IMR-90 (cell line): ENCODE measurements at regions not wholly inside any gene's neighbourhood (a gene's known extent, or its start where the extent isn't known, plus 50 kb on each side); places are given as distances from the start of the nearest gene placed in this dataset.
A peak's percentile ranks its signal among the peaks of the same experiment; 100 is the strongest.

Experiments used
- ATAC-seq: fragments of 200-7000 bp; cut with Tn5 transposase; 2 replicates; pipeline ENCODE4 v1.9.1; 2020; ENCODE audit warnings: low read depth, mild to moderate bottlenecking, moderate library complexity
- BruUV-seq: library from RNA; stranded (reverse); fragments of 400-500 nt; replicated peaks from 2 replicates; lab custom pipeline; 2021; lab: Mats Ljungman, UMichigan
- CTCF ChIA-PET: fragments of 300-600 bp; formaldehyde crosslinking; extraction: SDS; loops from one replicate; lab custom pipeline; 2021; ENCODE audit warnings: antibody characterized with exemption; lab: Yijun Ruan, JAX
- POLR2A ChIA-PET: fragments of 300-600 bp; sonication (Branson Sonifier 250); formaldehyde crosslinking; loops from one replicate; lab custom pipeline; 2022; ENCODE audit warnings: antibody characterized with exemption; ENCODE audit not compliant: unreplicated experiment; lab: Charles Lee
- DNase-seq: peaks from one replicate; pipeline ENCODE4 v3.0.0; 2013
- H2AFZ ChIP-seq: replicated peaks from 2 replicates; pipeline ENCODE3; 2013; ENCODE audit warnings: low read length, mild to moderate bottlenecking; ENCODE audit not compliant: poor library complexity
- H2AK5ac ChIP-seq: 2 replicates; pipeline ENCODE4 v1.6.1; 2013; ENCODE audit warnings: low read depth, low read length, inconsistent platforms
- H2AK9ac ChIP-seq: replicated peaks from 2 replicates; pipeline ENCODE3; 2013; ENCODE audit warnings: mild to moderate bottlenecking, low read depth, low read length, moderate library complexity; ENCODE audit not compliant: poor library complexity
- H2BK120ac ChIP-seq: 2 replicates; pipeline ENCODE4 v1.6.1; 2013; ENCODE audit warnings: low read depth, low read length, inconsistent platforms
- H2BK15ac ChIP-seq: 3 replicates; pipeline ENCODE4 v1.6.1; 2013; ENCODE audit warnings: low read depth, low read length, inconsistent platforms
- H2BK20ac ChIP-seq: 2 replicates; pipeline ENCODE4 v1.6.1; 2013; ENCODE audit warnings: low read depth, mild to moderate bottlenecking, inconsistent platforms, low read length, moderate library complexity
- H2BK5ac ChIP-seq: 2 replicates; pipeline ENCODE4 v1.6.1; 2013; ENCODE audit warnings: mild to moderate bottlenecking, low read depth, low read length, inconsistent platforms; ENCODE audit not compliant: poor library complexity, severe bottlenecking
- H3K14ac ChIP-seq: replicated peaks from 2 replicates; pipeline ENCODE4 v1.6.1; 2013; ENCODE audit warnings: low read depth, low read length, inconsistent platforms
- H3K18ac ChIP-seq: 2 replicates; pipeline ENCODE4 v1.6.1; 2013; ENCODE audit warnings: low read depth, low read length, control low read depth
- H3K23ac ChIP-seq: 2 replicates; pipeline ENCODE4 v1.6.1; 2013; ENCODE audit warnings: low read depth, low read length, inconsistent platforms
- H3K27ac ChIP-seq: 2 replicates; pipeline ENCODE4 v1.5.1; 2013; ENCODE audit warnings: mild to moderate bottlenecking, control low read depth, low read length; ENCODE audit not compliant: insufficient read depth
- H3K27me3 ChIP-seq: 2 replicates; pipeline ENCODE4 v1.6.1; 2013; ENCODE audit warnings: low read length; ENCODE audit not compliant: control insufficient read depth, insufficient read depth
- H3K36me3 ChIP-seq: 2 replicates; pipeline ENCODE4 v1.6.1; 2013; ENCODE audit warnings: low read length, mixed read lengths; ENCODE audit not compliant: control insufficient read depth, insufficient read depth
- H3K4ac ChIP-seq: 2 replicates; pipeline ENCODE4 v1.6.1; 2013; ENCODE audit warnings: low read depth, low read length, inconsistent platforms
- H3K4me1 ChIP-seq: 2 replicates; pipeline ENCODE4 v1.6.1; 2013; ENCODE audit warnings: low read length, mixed read lengths; ENCODE audit not compliant: control insufficient read depth, insufficient read depth
- H3K4me2 ChIP-seq: 2 replicates; pipeline ENCODE4 v1.6.1; 2013; ENCODE audit warnings: low read depth, mild to moderate bottlenecking, control low read depth, low read length, moderate library complexity
- H3K4me3 ChIP-seq: 2 replicates; pipeline ENCODE4 v1.5.1; 2013; ENCODE audit warnings: low read depth, mild to moderate bottlenecking, control low read depth, low read length, moderate library complexity; ENCODE audit not compliant: insufficient read depth
- H3K56ac ChIP-seq: 2 replicates; pipeline ENCODE4 v1.6.1; 2013; ENCODE audit warnings: low read length, inconsistent platforms; ENCODE audit not compliant: insufficient read depth; ENCODE audit errors: extremely low read depth
- H3K79me1 ChIP-seq, 2 experiments: 2 replicates each; pipeline ENCODE4 v1.6.1; 2013; ENCODE audit warnings: low read length in 2 of 2, inconsistent platforms in 1 of 2, low read depth in 1 of 2
- H3K9ac ChIP-seq: 2 replicates; pipeline ENCODE4 v1.6.1; 2013; ENCODE audit warnings: low read depth, low read length, control low read depth
- H3K9me1 ChIP-seq: 2 replicates; pipeline ENCODE4 v1.6.1; 2013; ENCODE audit warnings: low read length, inconsistent platforms; ENCODE audit not compliant: insufficient read depth
- H3K9me3 ChIP-seq: 2 replicates; pipeline ENCODE4 v1.6.1; 2013; ENCODE audit warnings: low read length; ENCODE audit not compliant: control insufficient read depth, insufficient read depth
- H4K20me1 ChIP-seq: 2 replicates; pipeline ENCODE4 v1.6.1; 2013; ENCODE audit warnings: low read length, inconsistent platforms; ENCODE audit not compliant: insufficient read depth
- H4K5ac ChIP-seq: 2 replicates; pipeline ENCODE4 v1.6.1; 2013; ENCODE audit warnings: mild to moderate bottlenecking, low read depth, low read length, control low read depth
- H4K8ac ChIP-seq, 2 experiments: 2 replicates each; pipeline ENCODE4 v1.6.1; 2013; ENCODE audit warnings: low read depth in 2 of 2, low read length in 2 of 2, control low read depth in 1 of 2, inconsistent platforms in 1 of 2
- H4K91ac ChIP-seq: 2 replicates; pipeline ENCODE4 v1.6.1; 2013; ENCODE audit warnings: low read depth, low read length, inconsistent platforms; ENCODE audit not compliant: insufficient read depth
- MAFK ChIP-seq: IDR thresholded peaks from 2 replicates; pipeline ENCODE4 v1.6.1; 2012; ENCODE audit warnings: low read depth, low read length, improper control_type of control experiment
- SMC3 ChIP-seq: fragments of 150-350 bp; IDR thresholded peaks from 2 replicates; pipeline ENCODE4 v1.6.1; 2016; ENCODE audit warnings: low read depth, mild to moderate bottlenecking, antibody characterized with exemption, low read length, moderate library complexity
- WGBS, 2 experiments: methylation state at CpG; one replicate each; pipeline versions ENCODE4 v1.1.5 to v1.1.7; 2013; ENCODE audit warnings: missing lambda C conversion rate in 2 of 2; ENCODE audit not compliant: insufficient read length in 1 of 2; ENCODE audit errors: extremely low coverage in 2 of 2; 5-methylcytosine and 5-hydroxymethylcytosine counted together
- dilution Hi-C: fragments of 300-500 bp; cut with HindIII; formaldehyde crosslinking; loops from one replicate; pipeline ENCODE4 v1.14.3; 2018; ENCODE audit warnings: low sequenced_read_pairs; ENCODE audit not compliant: unreplicated experiment
- in situ Hi-C: fragments of 300-500 bp; cut with MboI; formaldehyde crosslinking; loops from 3 replicates; pipeline ENCODE4 v1.14.3; 2019; ENCODE audit warnings: low sequenced_read_pairs, inconsistent platforms, mixed read lengths
- intact Hi-C: fragments of 100-400 bp; cut with micrococcal nuclease; formaldehyde crosslinking; loops from 2 replicates; pipeline ENCODE4 v1.10.0; 2022

DNA sequence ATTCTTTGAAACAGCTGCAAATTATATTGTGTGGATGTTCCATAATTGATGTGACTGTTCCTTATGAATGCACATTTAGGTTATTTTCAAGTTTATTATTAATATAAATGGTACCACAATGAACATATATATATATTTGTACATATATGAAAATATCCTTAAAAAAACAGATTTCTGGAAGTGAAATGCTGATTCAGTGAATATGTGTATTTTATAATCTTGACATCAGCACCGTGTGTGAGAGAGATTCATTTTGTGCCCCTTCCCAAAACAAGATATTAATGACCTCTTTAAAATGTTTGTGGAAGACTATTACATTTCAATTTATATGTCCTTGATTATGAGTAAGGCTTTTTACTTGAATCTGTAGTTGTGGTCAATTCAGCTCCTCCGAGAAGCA lies 75.7 kb upstream of the PTPRT start:
- Histone ChIP-seq H3K27ac (no peak overlapping the region), H2BK120ac (no peak overlapping the region), H3K23ac (no peak overlapping the region), H2AK9ac (no peak overlapping the region), H3K56ac (no peak overlapping the region), H3K4me2 (no peak overlapping the region), H2BK5ac (no peak overlapping the region), H3K36me3 (no peaks in the 10 kb centered on the region), H4K20me1 (no peaks in the 10 kb centered on the region), H2BK20ac (no peak overlapping the region), H4K91ac (no peak overlapping the region), H2AK5ac (no peak overlapping the region), H3K9me3 (no peaks in the 10 kb centered on the region; the same call in 1 of the 2 replicates), H2BK15ac (no peak overlapping the region), H3K18ac (no peak overlapping the region), H3K27me3 (no peaks in the 10 kb centered on the region), H3K9ac (no peak overlapping the region), H3K9me1 (no peaks in the 10 kb centered on the region), H4K5ac (no peak overlapping the region), H4K8ac (no peak overlapping the region), H3K4me3 (no peak overlapping the region), H3K79me1 (no peaks in the 10 kb centered on the region), H3K14ac (no peak overlapping the region), H3K4ac (no peak overlapping the region), H2AFZ (no peak overlapping the region), H3K4me1 (no peaks in the 10 kb centered on the region)
- TF ChIP-seq SMC3: no peak
- peak; percentile 10; the same call in 1 of the 2 replicates for TF ChIP-seq MAFK
- intact Hi-C loops (no loop called here), dilution Hi-C loops (no loop called here), in situ Hi-C loops (no loop called here)
- WGBS, 2 experiments: 0% methylated on average over 1 of the region's 2 CpGs; no CpG with 5 or more reads in 1 of the 2 experiments
- POLR2A ChIA-PET: no interaction called here
- ATAC-seq: no peak
- no peak for DNase-seq
- CTCF ChIA-PET: interaction anchor here (1.5 kb wide), 1 partner anchor 21 kb away, joined by 3 read pairs; no protein-coding TSS in a partner anchor
- BruUV-seq: no TSS peak
